Heart left ventricle (tissue), 16 donors: ENCODE measurements at regions not wholly inside any gene's neighbourhood (a gene's known extent, or its start where the extent isn't known, plus 50 kb on each side); places are given as distances from the start of the nearest gene placed in this dataset.
"Not testable (repeated sequence)": the region's sequence is repeated elsewhere in the genome, so short reads cannot be mapped to it uniquely, and the experiment has no call there.

Experiments
- ATAC-seq, 4 donors: fragments of 200-7000 bp; cut with Tn5 transposase; one replicate each; pipeline ENCODE4 v1.9.1; 2020 to 2022; ENCODE audit warnings: moderate library complexity in 4 of 4, mild to moderate bottlenecking in 3 of 4, moderate number of reproducible peaks in 1 of 4
- DNase-seq, 5 donors: peaks; one replicate each; pipeline ENCODE4 v3.0.0-alpha.2; 2020
- H3K27ac ChIP-seq, 12 donors: fragments of 200-600 bp; sonication (generic) in 4 of 12; one replicate each; pipeline versions ENCODE4 v1.5.0 to v1.8.0; 2016 to 2022; ENCODE audit warnings: mild to moderate bottlenecking in 2 of 12
- H3K27me3 ChIP-seq, 9 donors: fragments of 200-600 bp; sonication (generic) in 2 of 9; one replicate each; pipeline versions ENCODE4 v1.5.1 to v1.8.0; 2016 to 2022; ENCODE audit warnings: mild to moderate bottlenecking in 3 of 9
- H3K36me3 ChIP-seq, 9 donors: fragments of 200-600 bp; sonication (generic) in 2 of 9; one replicate each; pipeline versions ENCODE4 v1.5.0 to v1.8.0; 2018 to 2022; ENCODE audit warnings: mild to moderate bottlenecking in 2 of 9
- H3K4me1 ChIP-seq, 12 donors: fragments of 200-600 bp; sonication (generic) in 4 of 12; one replicate each; pipeline versions ENCODE4 v1.5.0 to v1.8.0; 2016 to 2022; ENCODE audit warnings: mild to moderate bottlenecking in 3 of 12
- H3K4me3 ChIP-seq, 12 donors: fragments of 200-600 bp; sonication (generic) in 4 of 12; one replicate each; pipeline versions ENCODE4 v1.5.0 to v1.8.0; 2017 to 2022; ENCODE audit warnings: mild to moderate bottlenecking in 9 of 12, moderate library complexity in 4 of 12
- H3K9me3 ChIP-seq, 12 donors: fragments of 200-600 bp; sonication (generic) in 4 of 12; one replicate each; pipeline versions ENCODE4 v1.5.0 to v1.8.0; 2016 to 2022; ENCODE audit warnings: mild to moderate bottlenecking in 1 of 12
- WGBS, 4 donors: extraction: QIAGEN DNeasy Blood & Tissue Kit in 2 of 4; methylation state at CpG; one replicate each; pipeline versions ENCODE4 v1.1.5 to v1.1.7; 2013 to 2018; 5-methylcytosine and 5-hydroxymethylcytosine counted together
- intact Hi-C, 10 donors: fragments of 100-400 bp; cut with DNase I; formaldehyde crosslinking; loops; one replicate each; pipeline versions ENCODE4 v1.11.1 to v1.14.2; 2022
- TF ChIP-seq, protein P1 (sequence below), 12 donors: fragments of 200-600 bp; sonication (generic) in 4 of 12; IDR thresholded peaks; one replicate each; pipeline versions ENCODE4 v1.5.0 to v1.8.0; 2018 to 2022; ENCODE audit warnings: antibody characterized with exemption in 12 of 12, mild to moderate bottlenecking in 5 of 12
- donor health status: ischemic (EF 13 %, LVEDD 7.1; RV severe dilation, severe dysfunction).
- donor health status: healthy with polysubstance abuse.
- donor health status: DM: no; HTN: yes; CAD: no.
- donor health status: DM: no; HTN: no; CAD: no.
- donor health status: ischemic (EF 25% LVEDD 6.9; RV normal size, moderate dysfunction).
- donor health status: ischemic (EF 25% LVEDD 5.7; RV mildly dilated, moderate dysfunction).
- donor health status: healthy.
- donor health status: DM: yes; HTN: yes; CAD: no.
- donor health status: ischemic (EF 35%, LVEDD 5.7; RV mildly dilated, moderate dysfunction).
- donor health status: nonischemic (EF 11% LVEDD 7.7; RV severe dilation, severe dysfunction).
- donor health status: DM: yes; HTN: yes; CAD: no.
- donor health status: PGD.
- donor health status: ischemic (EF 29% LVEDD 5.4; RV normal size, mild dysfunction).
- donor health status: nonischemic (EF 23%, LVEDD 6.1; RV moderate dilation, normal function).

DNA sequence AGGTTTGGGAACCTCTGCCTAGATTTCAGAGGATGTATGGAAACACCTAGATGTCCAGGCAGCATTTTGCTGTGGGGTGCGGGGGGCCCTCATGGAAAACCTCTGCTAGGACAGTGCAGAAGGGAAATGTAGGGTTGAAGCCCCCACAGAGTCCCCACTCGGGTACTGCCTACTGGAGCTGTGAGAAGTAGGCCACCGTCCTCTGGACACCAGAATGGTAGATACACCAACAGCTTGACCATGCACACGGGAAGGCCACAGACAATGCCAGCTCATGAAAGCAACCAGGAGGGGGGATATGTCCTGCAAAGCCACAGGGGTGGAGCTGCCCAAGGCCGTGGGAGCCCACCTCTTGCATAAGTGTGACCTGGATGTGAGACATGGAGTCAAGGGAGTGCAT lies 1336.5 kb downstream of the SPATA31A7 start:
- ATAC-seq, H3K4me3 ChIP-seq, DNase-seq, H3K9me3 ChIP-seq, H3K36me3 ChIP-seq, H3K27me3 ChIP-seq, intact Hi-C loops, H3K27ac ChIP-seq, H3K4me1 ChIP-seq: not testable (repeated sequence)
- 71 to 79% (median 77%) methylated on average over 3 to 4 of the region's 5 CpGs for WGBS, 4 donors

DNA sequence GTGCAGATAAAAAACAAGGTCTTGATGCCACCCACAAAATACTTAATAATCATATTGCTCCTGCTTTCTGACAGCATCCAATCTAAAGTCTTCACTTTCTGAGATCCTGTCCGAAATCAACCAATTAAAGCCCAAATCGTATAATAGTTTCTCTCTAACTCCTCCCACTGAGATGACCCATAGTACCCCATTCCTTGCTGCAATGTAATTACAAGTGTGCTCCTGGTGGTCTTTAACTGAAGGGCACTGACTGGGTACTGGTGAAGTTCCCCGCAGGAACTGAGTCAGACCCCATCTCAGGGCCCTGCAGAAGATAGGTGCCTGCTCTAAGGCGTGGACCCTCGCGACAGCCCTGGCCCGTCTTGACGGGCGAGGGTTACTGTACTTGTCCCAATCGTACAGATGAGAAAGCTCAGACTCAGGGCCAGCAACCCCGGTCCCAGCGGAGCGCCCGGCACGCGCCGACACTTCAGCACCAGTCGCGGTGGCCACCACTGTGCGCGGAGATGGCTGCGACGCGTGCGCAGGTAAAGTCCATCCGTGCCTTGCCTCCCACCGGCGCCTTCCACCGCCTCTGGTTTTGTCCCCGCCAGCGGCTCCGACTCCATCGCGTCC lies 1342.4 kb downstream of the SPATA31A7 start:
- DNase-seq, intact Hi-C loops, H3K9me3 ChIP-seq, ATAC-seq, H3K27me3 ChIP-seq, H3K4me1 ChIP-seq, H3K36me3 ChIP-seq: not testable (repeated sequence)
- Histone ChIP-seq H3K4me3 (peak overlapping the region in 8 of 12 donors; percentile 31 to 57 (median 44)), H3K27ac (peak overlapping the region in 1 of 12 donors; percentile 4)
- whole genome bisulfite sequencing, 4 donors, result 4 to 24% (median 17%) methylated on average over 2 to 11 of the region's 34 CpGs

DNA sequence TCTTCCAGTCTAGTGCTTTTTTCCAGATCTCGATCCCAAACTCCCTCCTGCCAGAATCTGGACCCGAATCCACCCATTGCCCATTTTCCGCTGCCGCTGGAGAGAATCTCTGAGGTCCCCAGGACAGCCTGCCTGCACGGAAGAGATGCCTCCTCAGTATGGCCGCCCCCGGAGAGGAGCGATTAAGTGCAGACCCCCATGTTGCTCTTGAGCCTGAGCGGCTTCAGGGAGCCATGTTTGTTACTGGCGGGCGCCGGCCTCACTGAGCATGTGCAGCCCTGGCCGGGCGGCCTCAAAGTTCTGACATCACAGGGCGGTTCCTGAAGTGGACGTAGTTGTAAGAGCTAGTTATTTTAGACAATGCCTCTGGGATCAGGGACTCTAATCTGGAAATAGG lies 1342.9 kb downstream of the SPATA31A7 start:
- ATAC-seq, H3K27me3 ChIP-seq, H3K36me3 ChIP-seq, H3K4me1 ChIP-seq, H3K9me3 ChIP-seq, intact Hi-C loops: not testable (repeated sequence)
- DNase-seq, result peak in 4 of 5 donors; percentile 11 to 56 (median 34)
- 3 to 7% methylated on average over 6 to 8 of the region's 16 CpGs; no CpG with 5 or more reads in 2 of the 4 donors for WGBS, 4 donors
- Histone ChIP-seq H3K4me3 (peak overlapping the region in 8 of 12 donors; percentile 29 to 57 (median 44)), H3K27ac (peak overlapping the region in 1 of 12 donors; percentile 4)

DNA sequence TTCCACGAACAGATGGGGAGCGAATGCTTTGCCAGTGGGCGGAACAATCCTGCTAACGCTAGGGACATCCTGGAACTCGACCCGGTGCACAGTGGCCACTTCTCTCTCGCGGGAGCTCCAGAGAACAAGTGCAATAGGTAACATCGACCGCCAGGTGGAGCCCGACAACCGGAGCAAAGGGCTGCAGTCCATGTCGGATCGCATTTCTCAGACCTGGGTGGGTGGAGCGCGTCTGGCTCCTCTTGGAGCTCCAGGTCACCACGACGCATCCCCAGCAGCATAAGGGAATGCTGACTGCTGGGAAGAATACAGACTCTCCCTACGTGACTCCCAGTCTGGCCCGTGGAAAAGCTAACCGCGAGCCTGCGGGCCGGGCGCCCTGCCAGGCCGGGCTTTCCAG lies 1360.7 kb downstream of the SPATA31A7 start:
- peak in 2 of 4 donors; percentile 53 to 67 for ATAC-seq
- DNase-seq, intact Hi-C loops: not testable (repeated sequence)

DNA sequence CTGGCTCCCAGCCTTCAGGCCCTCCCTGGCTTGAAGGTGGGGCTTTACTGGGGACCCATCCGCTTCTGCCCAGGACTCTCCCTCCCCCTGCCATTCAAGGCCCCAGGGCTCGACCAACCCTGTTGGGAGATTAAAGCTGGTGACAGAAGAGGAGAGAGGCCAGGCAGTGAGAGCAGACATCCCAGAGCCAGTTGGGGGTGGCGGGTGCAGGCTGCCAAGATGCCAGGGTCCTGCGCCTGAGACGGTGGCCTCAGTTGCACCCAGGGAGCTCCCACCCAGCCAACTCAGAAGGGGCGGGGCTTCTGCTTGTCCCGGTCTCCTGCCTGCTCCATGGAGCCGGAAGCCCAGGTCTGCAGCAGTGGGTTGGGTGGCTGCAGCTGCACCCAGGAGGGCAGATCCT lies 1370.8 kb downstream of the SPATA31A7 start:
- DNase-seq, result peak in 1 of 5 donors; percentile 3
- H3K4me1 ChIP-seq, H3K4me3 ChIP-seq, H3K27me3 ChIP-seq, H3K9me3 ChIP-seq, intact Hi-C loops, ATAC-seq, H3K36me3 ChIP-seq, H3K27ac ChIP-seq: not testable (repeated sequence)
- 70 to 81% (median 77%) methylated on average over 3 to 4 of the region's 8 CpGs; no CpG with 5 or more reads in 1 of the 4 donors for WGBS, 4 donors

More for the DNA sequence above, 1360.7 kb downstream of the SPATA31A7 start:
- 0 to 10% methylated on average over 12 to 17 of the region's 26 CpGs; no CpG with 5 or more reads in 2 of the 4 donors for WGBS, 4 donors
- peak overlapping the region in 2 of 12 donors; percentile 28 to 31 for H3K4me3 ChIP-seq
- not testable (repeated sequence) for H3K27me3 ChIP-seq, H3K27ac ChIP-seq, H3K9me3 ChIP-seq, H3K4me1 ChIP-seq, H3K36me3 ChIP-seq
- TF ChIP-seq, protein P1, sequence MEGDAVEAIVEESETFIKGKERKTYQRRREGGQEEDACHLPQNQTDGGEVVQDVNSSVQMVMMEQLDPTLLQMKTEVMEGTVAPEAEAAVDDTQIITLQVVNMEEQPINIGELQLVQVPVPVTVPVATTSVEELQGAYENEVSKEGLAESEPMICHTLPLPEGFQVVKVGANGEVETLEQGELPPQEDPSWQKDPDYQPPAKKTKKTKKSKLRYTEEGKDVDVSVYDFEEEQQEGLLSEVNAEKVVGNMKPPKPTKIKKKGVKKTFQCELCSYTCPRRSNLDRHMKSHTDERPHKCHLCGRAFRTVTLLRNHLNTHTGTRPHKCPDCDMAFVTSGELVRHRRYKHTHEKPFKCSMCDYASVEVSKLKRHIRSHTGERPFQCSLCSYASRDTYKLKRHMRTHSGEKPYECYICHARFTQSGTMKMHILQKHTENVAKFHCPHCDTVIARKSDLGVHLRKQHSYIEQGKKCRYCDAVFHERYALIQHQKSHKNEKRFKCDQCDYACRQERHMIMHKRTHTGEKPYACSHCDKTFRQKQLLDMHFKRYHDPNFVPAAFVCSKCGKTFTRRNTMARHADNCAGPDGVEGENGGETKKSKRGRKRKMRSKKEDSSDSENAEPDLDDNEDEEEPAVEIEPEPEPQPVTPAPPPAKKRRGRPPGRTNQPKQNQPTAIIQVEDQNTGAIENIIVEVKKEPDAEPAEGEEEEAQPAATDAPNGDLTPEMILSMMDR (IDR thresholded peaks at IDR 0.05), result peak in 5 of 12 donors; percentile 15 to 37 (median 30)

DNA sequence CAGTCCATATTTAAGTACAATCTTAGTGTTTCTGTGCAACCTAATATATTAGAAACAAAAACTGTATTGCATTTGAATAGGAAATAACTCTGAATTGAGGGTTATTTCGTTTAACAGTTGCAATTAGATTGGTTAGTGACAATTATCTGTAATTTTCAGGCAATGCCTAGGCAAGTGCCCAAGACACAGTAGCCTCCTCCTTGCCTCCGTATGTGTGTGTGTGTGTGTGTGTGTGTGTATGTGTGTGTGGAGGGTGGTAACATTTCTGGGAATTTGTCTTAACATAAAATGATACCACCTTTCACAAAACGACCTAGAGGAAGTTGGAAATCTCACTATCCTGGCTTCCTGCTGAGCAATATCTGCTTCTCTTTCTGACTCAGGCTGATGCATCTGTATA lies 1375.3 kb downstream of the SPATA31A7 start:
- intact Hi-C loops, H3K4me1 ChIP-seq, H3K36me3 ChIP-seq, H3K27me3 ChIP-seq, H3K4me3 ChIP-seq, DNase-seq, H3K27ac ChIP-seq, ATAC-seq, H3K9me3 ChIP-seq: not testable (repeated sequence)
- WGBS, 4 donors, result 31 to 43% (median 42%) methylated on average over 1 to 2 of the region's 3 CpGs

DNA sequence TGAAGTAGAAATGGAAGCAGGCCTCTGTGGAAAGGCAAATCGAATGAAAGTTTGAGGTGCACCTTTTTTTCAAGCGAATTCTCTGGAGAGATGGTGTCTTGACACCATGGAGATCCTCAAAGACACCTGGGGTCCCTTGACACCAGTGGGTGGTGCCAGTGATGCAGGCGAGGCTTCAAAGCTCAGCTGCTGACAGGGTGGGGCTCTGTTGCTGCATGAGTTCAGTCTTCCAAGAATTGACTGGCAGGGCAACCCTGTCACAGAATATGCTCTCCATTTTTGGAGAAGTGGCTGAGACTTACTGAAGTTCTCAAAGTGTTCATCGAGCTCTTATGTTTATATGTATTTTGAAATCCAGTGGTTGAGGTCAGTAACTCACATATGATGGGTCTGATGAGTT lies 1376.6 kb downstream of the SPATA31A7 start:
- DNase-seq, ATAC-seq, H3K4me1 ChIP-seq, intact Hi-C loops, H3K9me3 ChIP-seq, H3K27ac ChIP-seq, H3K36me3 ChIP-seq, H3K27me3 ChIP-seq, H3K4me3 ChIP-seq: not testable (repeated sequence)
- WGBS, 4 donors, result no CpG with 5 or more reads among the region's 4 CpGs

DNA sequence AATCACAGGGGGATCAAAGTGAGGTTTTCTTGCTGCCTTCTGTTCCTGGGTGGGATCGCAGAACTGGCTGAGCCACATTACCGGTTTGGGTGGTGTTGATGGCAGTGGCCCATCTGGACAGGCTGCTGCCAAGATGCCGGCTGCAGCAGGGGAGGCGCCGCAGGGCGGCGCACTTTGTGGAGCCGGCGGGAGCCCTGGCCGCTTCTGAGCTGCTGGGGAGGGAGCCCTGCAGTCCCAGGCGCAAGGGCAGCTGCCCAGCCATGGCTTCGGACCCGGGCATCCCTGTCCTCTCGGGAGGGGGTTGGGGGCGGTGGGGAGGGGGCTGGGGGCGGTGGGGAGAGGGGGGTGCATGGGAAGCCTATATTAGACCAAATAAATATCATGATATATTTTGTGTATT lies 1407.3 kb downstream of the SPATA31A7 start:
- H3K4me1 ChIP-seq, H3K27me3 ChIP-seq, H3K27ac ChIP-seq, H3K36me3 ChIP-seq, ATAC-seq, H3K9me3 ChIP-seq, H3K4me3 ChIP-seq, intact Hi-C loops, DNase-seq: not testable (repeated sequence)
- WGBS, 4 donors, result 38 to 55% (median 55%) methylated on average over 2 to 4 of the region's 16 CpGs; no CpG with 5 or more reads in 1 of the 4 donors
